ENCODE measurements at regions not wholly inside any gene's neighbourhood (a gene's known extent, or its start where the extent isn't known, plus 50 kb on each side); places are given as distances from the start of the nearest gene placed in this dataset.

DNA sequence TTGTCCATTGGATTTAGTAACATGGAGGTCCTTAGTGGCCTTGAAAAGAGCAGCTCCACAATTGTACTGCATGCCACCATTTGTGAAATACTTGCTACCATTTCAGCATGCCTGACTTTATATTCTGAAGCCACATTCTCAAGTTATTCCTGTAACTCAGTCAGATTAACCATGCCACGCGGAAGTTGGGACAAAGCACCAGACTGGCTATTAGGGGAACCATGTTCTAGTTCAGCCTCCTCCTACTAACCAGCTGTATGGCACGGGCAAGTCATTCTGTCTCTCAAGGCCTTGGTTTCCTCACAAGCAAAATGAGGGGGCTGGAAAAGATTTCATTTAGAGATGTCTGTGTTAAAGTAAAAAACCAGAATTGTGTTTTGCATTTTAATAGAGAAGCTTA lies 418.0 kb downstream of the PLK2 start:
- 95% methylated on average over 3 of the region's 3 CpGs for WGBS (ENCODE audit: low lambda C conversion rate)
- no peaks in the 10 kb centered on the region for H3K9me3 ChIP-seq
- no peak for TF ChIP-seq FOSL2 (IDR thresholded peaks at IDR 0.05; ENCODE audit: borderline replicate concordance, low read depth)
- TF ChIP-seq JUND (IDR thresholded peaks at IDR 0.05) = no peak
- no peak for TF ChIP-seq RAD21 (IDR thresholded peaks at IDR 0.05; ENCODE audit: low read length)
- TF ChIP-seq CHD2 (IDR thresholded peaks at IDR 0.05; ENCODE audit: low read length, partially characterized antibody) = no peak
- TF ChIP-seq RCOR1 (IDR thresholded peaks at IDR 0.05; ENCODE audit: low read length) = no peak
- no peak for TF ChIP-seq ELF1 (IDR thresholded peaks at IDR 0.05)
- TF ChIP-seq SMC3 (IDR thresholded peaks at IDR 0.05; ENCODE audit: low read depth, low read length) = no peak
- no peak for TF ChIP-seq FOXJ3 (CRISPR knock-in tag; IDR thresholded peaks at IDR 0.05)
- no peak for TF ChIP-seq MXI1 (IDR thresholded peaks at IDR 0.05; ENCODE audit: low read depth, low read length)
- TF ChIP-seq, protein P1, sequence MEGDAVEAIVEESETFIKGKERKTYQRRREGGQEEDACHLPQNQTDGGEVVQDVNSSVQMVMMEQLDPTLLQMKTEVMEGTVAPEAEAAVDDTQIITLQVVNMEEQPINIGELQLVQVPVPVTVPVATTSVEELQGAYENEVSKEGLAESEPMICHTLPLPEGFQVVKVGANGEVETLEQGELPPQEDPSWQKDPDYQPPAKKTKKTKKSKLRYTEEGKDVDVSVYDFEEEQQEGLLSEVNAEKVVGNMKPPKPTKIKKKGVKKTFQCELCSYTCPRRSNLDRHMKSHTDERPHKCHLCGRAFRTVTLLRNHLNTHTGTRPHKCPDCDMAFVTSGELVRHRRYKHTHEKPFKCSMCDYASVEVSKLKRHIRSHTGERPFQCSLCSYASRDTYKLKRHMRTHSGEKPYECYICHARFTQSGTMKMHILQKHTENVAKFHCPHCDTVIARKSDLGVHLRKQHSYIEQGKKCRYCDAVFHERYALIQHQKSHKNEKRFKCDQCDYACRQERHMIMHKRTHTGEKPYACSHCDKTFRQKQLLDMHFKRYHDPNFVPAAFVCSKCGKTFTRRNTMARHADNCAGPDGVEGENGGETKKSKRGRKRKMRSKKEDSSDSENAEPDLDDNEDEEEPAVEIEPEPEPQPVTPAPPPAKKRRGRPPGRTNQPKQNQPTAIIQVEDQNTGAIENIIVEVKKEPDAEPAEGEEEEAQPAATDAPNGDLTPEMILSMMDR (IDR thresholded peaks at IDR 0.05) = no peak
- no peak for TF ChIP-seq FOXM1 (IDR thresholded peaks at IDR 0.05; ENCODE audit: low read depth)
- H3K4me2 ChIP-seq = no peak overlapping the region
- no peaks in the 10 kb centered on the region for H3K9me2 ChIP-seq
- no peak overlapping the region for H3K9ac ChIP-seq
- ChIA-PET POLR2A (no interaction called here), CTCF (interaction anchor here (0.8 kb wide), 1 partner anchor 262 kb away, joined by 3 read pairs; no protein-coding TSS in a partner anchor)
- H3F3A ChIP-seq (replicated peaks; ENCODE audit: insufficient read depth) = no peaks in the 10 kb centered on the region
- no peak overlapping the region for H3K4me3 ChIP-seq (ENCODE audit: low read depth in 2 of 2, low read length in 1 of 2)
- H3K27me3 ChIP-seq (ENCODE audit: insufficient read depth) = no peaks in the 10 kb centered on the region
- no peaks in the 10 kb centered on the region for H3K4me1 ChIP-seq (ENCODE audit: control insufficient read depth in 1 of 2, insufficient read depth in 2 of 2, low read depth in 1 of 2, low read length in 1 of 2)
- H3K36me3 ChIP-seq (replicated peaks in 1 of 2; ENCODE audit: control insufficient read depth in 1 of 2, insufficient read depth in 2 of 2, low read length in 1 of 2) = no peaks in the 10 kb centered on the region
- no peak for DNase-seq
- H3K27ac ChIP-seq (ENCODE audit: low read depth in 2 of 2, low read length in 1 of 2) = no peak overlapping the region
- no peaks in the 10 kb centered on the region for H4K20me1 ChIP-seq (ENCODE audit: insufficient read depth)
- H3K79me2 ChIP-seq (ENCODE audit: insufficient read depth) = no peaks in the 10 kb centered on the region
- no peak overlapping the region for H2AFZ ChIP-seq (ENCODE audit: low read depth)

DNA sequence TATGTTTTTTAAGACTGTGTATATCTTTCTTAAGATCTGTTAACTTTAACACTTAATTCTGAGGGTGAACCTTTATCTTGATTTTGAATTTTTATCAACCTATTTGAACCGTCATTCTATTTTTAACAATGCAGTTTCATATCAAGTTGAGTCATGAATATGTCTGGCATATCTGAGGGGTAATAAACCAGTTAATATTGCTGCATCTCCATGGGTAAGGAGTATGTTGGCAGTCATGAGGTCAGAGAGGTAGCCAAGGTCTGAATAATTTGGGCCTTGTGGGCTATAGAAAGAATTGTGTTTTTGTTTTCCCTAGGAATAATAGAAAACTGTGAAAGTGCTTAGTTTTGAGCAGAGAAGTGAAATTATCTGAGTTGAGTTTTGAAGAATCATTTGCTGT lies 419.0 kb downstream of the PLK2 start:
- 42% methylated on average over 1 of the region's 1 CpG for whole genome bisulfite sequencing (ENCODE audit: low lambda C conversion rate)
- Histone ChIP-seq H3K9me2 (no peaks in the 10 kb centered on the region), H3K27me3 (ENCODE audit: insufficient read depth) (no peaks in the 10 kb centered on the region), H3K4me2 (no peak overlapping the region), H3K4me3 (ENCODE audit: low read depth in 2 of 2, low read length in 1 of 2) (no peak overlapping the region), H2AFZ (ENCODE audit: low read depth) (no peak overlapping the region), H3F3A (replicated peaks; ENCODE audit: insufficient read depth) (no peaks in the 10 kb centered on the region), H3K9ac (no peak overlapping the region), H3K9me3 (no peaks in the 10 kb centered on the region), H3K36me3 (replicated peaks in 1 of 2; ENCODE audit: control insufficient read depth in 1 of 2, insufficient read depth in 2 of 2, low read length in 1 of 2) (no peaks in the 10 kb centered on the region), H3K27ac (ENCODE audit: low read depth in 2 of 2, low read length in 1 of 2) (no peak overlapping the region), H4K20me1 (ENCODE audit: insufficient read depth) (no peaks in the 10 kb centered on the region), H3K79me2 (ENCODE audit: insufficient read depth) (no peaks in the 10 kb centered on the region), H3K4me1 (ENCODE audit: control insufficient read depth in 1 of 2, insufficient read depth in 2 of 2, low read depth in 1 of 2, low read length in 1 of 2) (no peaks in the 10 kb centered on the region)
- TF ChIP-seq, protein P2, sequence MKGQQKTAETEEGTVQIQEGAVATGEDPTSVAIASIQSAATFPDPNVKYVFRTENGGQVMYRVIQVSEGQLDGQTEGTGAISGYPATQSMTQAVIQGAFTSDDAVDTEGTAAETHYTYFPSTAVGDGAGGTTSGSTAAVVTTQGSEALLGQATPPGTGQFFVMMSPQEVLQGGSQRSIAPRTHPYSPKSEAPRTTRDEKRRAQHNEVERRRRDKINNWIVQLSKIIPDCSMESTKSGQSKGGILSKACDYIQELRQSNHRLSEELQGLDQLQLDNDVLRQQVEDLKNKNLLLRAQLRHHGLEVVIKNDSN (IDR thresholded peaks at IDR 0.05; ENCODE audit: borderline replicate concordance, low read depth) = no peak
- TF ChIP-seq, protein P3, sequence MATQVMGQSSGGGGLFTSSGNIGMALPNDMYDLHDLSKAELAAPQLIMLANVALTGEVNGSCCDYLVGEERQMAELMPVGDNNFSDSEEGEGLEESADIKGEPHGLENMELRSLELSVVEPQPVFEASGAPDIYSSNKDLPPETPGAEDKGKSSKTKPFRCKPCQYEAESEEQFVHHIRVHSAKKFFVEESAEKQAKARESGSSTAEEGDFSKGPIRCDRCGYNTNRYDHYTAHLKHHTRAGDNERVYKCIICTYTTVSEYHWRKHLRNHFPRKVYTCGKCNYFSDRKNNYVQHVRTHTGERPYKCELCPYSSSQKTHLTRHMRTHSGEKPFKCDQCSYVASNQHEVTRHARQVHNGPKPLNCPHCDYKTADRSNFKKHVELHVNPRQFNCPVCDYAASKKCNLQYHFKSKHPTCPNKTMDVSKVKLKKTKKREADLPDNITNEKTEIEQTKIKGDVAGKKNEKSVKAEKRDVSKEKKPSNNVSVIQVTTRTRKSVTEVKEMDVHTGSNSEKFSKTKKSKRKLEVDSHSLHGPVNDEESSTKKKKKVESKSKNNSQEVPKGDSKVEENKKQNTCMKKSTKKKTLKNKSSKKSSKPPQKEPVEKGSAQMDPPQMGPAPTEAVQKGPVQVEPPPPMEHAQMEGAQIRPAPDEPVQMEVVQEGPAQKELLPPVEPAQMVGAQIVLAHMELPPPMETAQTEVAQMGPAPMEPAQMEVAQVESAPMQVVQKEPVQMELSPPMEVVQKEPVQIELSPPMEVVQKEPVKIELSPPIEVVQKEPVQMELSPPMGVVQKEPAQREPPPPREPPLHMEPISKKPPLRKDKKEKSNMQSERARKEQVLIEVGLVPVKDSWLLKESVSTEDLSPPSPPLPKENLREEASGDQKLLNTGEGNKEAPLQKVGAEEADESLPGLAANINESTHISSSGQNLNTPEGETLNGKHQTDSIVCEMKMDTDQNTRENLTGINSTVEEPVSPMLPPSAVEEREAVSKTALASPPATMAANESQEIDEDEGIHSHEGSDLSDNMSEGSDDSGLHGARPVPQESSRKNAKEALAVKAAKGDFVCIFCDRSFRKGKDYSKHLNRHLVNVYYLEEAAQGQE (IDR thresholded peaks at IDR 0.05; ENCODE audit: low read depth, low read length) = no peak
- no peak for TF ChIP-seq FOXM1 (IDR thresholded peaks at IDR 0.05; ENCODE audit: low read depth)
- ChIA-PET POLR2A (no interaction called here), CTCF (no interaction called here)
- no peak for DNase-seq
